ENCODE measurements at regions not wholly inside any gene's neighbourhood (a gene's known extent, or its start where the extent isn't known, plus 50 kb on each side); places are given as distances from the start of the nearest gene placed in this dataset.

DNA sequence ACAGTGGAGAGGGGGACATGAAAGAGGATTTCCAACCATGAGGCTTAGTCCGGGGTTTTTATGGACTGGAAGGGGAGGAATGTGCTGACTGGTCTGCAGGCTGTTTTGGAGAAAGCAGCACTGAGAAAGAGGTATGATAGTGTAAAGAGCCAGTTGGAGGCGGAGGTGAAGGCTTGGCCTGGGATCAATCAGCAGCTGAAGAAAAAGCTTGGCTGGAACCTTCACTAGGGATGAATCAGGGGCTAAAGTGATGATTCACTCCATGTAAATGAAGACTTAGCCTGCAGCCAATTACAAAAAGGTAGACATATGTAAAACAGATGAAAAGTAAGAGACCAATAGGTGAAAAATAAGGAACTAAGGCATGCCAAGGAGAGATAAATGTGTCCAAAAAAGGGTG, 1382.6 kb downstream of the GATA3 start:
- no peaks in the 10 kb centered on the region for H3K27me3 ChIP-seq (ENCODE audit: insufficient read depth, low read length)
- no peaks in the 10 kb centered on the region for H3K9me3 ChIP-seq (ENCODE audit: low read length)
- no peaks in the 10 kb centered on the region for H3K79me2 ChIP-seq (ENCODE audit: insufficient read depth, low read length)
- TF ChIP-seq EZH2 (IDR thresholded peaks at IDR 0.05; ENCODE audit: borderline replicate concordance, low read length) = no peak
- TF ChIP-seq, protein P1, sequence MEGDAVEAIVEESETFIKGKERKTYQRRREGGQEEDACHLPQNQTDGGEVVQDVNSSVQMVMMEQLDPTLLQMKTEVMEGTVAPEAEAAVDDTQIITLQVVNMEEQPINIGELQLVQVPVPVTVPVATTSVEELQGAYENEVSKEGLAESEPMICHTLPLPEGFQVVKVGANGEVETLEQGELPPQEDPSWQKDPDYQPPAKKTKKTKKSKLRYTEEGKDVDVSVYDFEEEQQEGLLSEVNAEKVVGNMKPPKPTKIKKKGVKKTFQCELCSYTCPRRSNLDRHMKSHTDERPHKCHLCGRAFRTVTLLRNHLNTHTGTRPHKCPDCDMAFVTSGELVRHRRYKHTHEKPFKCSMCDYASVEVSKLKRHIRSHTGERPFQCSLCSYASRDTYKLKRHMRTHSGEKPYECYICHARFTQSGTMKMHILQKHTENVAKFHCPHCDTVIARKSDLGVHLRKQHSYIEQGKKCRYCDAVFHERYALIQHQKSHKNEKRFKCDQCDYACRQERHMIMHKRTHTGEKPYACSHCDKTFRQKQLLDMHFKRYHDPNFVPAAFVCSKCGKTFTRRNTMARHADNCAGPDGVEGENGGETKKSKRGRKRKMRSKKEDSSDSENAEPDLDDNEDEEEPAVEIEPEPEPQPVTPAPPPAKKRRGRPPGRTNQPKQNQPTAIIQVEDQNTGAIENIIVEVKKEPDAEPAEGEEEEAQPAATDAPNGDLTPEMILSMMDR (IDR thresholded peaks at IDR 0.05; ENCODE audit: low read length) = no peak
- H3F3A ChIP-seq (ENCODE audit: insufficient read depth, low read length) = no peaks in the 10 kb centered on the region
- no peak overlapping the region for H2AFZ ChIP-seq (ENCODE audit: low read length)
- no peak overlapping the region for H3K4me2 ChIP-seq (ENCODE audit: low read length)
- H3K9ac ChIP-seq (ENCODE audit: low read length) = no peak overlapping the region
- no peaks in the 10 kb centered on the region for H3K9me2 ChIP-seq (ENCODE audit: low read depth, low read length)
- H3K4me3 ChIP-seq (ENCODE audit: low read depth, low read length, poor library complexity, severe bottlenecking) = no peak overlapping the region
- no peaks in the 10 kb centered on the region for H3K36me3 ChIP-seq (ENCODE audit: insufficient read depth, low read length)
- H3K4me1 ChIP-seq (ENCODE audit: insufficient read depth, low read length, severe bottlenecking) = no peaks in the 10 kb centered on the region
- H4K20me1 ChIP-seq (ENCODE audit: insufficient read depth, low read length) = no peaks in the 10 kb centered on the region
- H3K27ac ChIP-seq (ENCODE audit: low read depth, low read length, poor library complexity, severe bottlenecking) = no peak overlapping the region

DNA sequence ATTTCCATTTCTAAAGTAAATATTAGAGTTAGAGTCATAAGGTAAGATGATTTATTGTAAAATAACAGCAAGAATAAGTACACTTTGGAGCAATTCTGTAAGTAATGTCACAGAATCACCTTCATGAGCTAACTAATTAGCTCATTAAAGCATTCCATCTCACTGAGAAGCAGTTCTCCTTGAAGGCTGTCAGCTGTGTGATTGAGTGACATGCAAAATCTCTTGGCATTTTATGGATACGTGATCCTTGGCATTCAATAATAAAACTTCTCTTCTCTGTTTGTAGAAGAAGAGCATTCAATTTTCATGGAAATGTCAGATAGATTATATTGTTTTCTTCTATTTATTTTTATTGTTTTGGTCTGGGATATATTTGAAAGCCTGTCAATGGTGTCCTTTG, 1389.3 kb downstream of the GATA3 start:
- Histone ChIP-seq H3K4me3 (ENCODE audit: low read depth, low read length, poor library complexity, severe bottlenecking) (no peak overlapping the region), H3K4me1 (ENCODE audit: insufficient read depth, low read length, severe bottlenecking) (no peaks in the 10 kb centered on the region), H3F3A (ENCODE audit: insufficient read depth, low read length) (no peaks in the 10 kb centered on the region), H3K9me3 (ENCODE audit: low read length) (no peaks in the 10 kb centered on the region), H3K9me2 (ENCODE audit: low read depth, low read length) (no peaks in the 10 kb centered on the region), H3K9ac (ENCODE audit: low read length) (no peak overlapping the region), H4K20me1 (ENCODE audit: insufficient read depth, low read length) (no peaks in the 10 kb centered on the region), H2AFZ (ENCODE audit: low read length) (no peak overlapping the region), H3K79me2 (ENCODE audit: insufficient read depth, low read length) (no peaks in the 10 kb centered on the region), H3K27ac (ENCODE audit: low read depth, low read length, poor library complexity, severe bottlenecking) (no peak overlapping the region), H3K27me3 (ENCODE audit: insufficient read depth, low read length) (no peaks in the 10 kb centered on the region), H3K36me3 (ENCODE audit: insufficient read depth, low read length) (no peaks in the 10 kb centered on the region), H3K4me2 (ENCODE audit: low read length) (no peak overlapping the region)
- TF ChIP-seq, protein P1 (IDR thresholded peaks at IDR 0.05; ENCODE audit: low read length) = no peak
- no peak for TF ChIP-seq EZH2 (IDR thresholded peaks at IDR 0.05; ENCODE audit: borderline replicate concordance, low read length)

DNA sequence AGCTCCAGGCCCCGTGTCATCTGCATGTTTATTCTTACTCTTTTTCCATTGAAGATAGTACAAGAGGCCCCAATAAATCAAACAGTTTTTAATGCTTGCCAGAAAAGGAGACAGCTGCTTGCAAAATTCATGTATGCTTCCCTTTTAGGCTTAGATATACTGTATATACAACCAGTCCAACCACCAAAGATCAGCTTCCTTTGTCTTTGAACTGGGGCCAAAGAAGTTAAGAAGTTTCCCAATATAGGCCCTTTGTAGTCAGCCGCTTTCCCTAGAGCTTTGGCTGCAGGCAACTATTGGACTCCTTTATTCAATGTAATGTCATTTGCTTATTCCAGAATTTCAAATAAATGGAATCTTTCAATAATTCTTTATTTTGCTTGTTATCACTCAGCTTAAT, 1395.0 kb downstream of the GATA3 start:
- Histone ChIP-seq H3K4me3 (ENCODE audit: low read depth, low read length, poor library complexity, severe bottlenecking) (no peak overlapping the region), H3F3A (ENCODE audit: insufficient read depth, low read length) (no peaks in the 10 kb centered on the region)
- no peak for TF ChIP-seq EZH2 (IDR thresholded peaks at IDR 0.05; ENCODE audit: borderline replicate concordance, low read length)
- TF ChIP-seq, protein P1 (IDR thresholded peaks at IDR 0.05; ENCODE audit: low read length) = no peak

More for the DNA sequence above, 1395.0 kb downstream of the GATA3 start:
- Histone ChIP-seq H3K27ac (ENCODE audit: low read depth, low read length, poor library complexity, severe bottlenecking) (no peak overlapping the region), H4K20me1 (ENCODE audit: insufficient read depth, low read length) (no peaks in the 10 kb centered on the region), H3K79me2 (ENCODE audit: insufficient read depth, low read length) (no peaks in the 10 kb centered on the region), H3K4me1 (ENCODE audit: insufficient read depth, low read length, severe bottlenecking) (no peaks in the 10 kb centered on the region), H3K9ac (ENCODE audit: low read length) (no peak overlapping the region), H3K4me2 (ENCODE audit: low read length) (no peak overlapping the region), H2AFZ (ENCODE audit: low read length) (no peak overlapping the region), H3K36me3 (ENCODE audit: insufficient read depth, low read length) (no peaks in the 10 kb centered on the region), H3K27me3 (ENCODE audit: insufficient read depth, low read length) (no peaks in the 10 kb centered on the region), H3K9me2 (ENCODE audit: low read depth, low read length) (no peaks in the 10 kb centered on the region), H3K9me3 (ENCODE audit: low read length) (no peaks in the 10 kb centered on the region)
